ENCODE measurements at regions not wholly inside any gene's neighbourhood (a gene's known extent, or its start where the extent isn't known, plus 50 kb on each side); places are given as distances from the start of the nearest gene placed in this dataset.
"Not testable (repeated sequence)": the region's sequence is repeated elsewhere in the genome, so short reads cannot be mapped to it uniquely, and the experiment has no call there.

DNA sequence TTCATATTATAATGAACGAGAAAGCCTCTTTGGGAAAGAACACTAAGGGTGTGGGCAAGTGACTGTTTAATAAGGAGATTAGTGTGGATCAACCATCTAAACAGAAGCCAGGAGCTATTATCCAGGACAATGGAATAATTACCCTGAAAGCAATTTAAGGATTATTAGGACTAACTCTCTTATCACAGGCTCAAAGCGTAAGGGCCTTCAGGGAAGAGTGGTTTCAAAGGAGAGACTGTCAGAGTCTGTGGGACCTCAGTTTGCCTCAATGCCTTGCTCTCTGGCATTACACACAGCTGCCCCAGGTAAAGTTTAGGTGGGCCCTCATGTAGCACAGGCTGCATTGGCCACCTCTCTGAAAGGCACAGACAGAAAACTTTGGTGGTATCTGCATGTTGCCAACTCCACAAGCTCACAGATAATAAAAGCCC, 717.2 kb upstream of the ADGRL3 start:
- Histone ChIP-seq H3K9me2 (replicated peaks; ENCODE audit: low read depth, low read length) (no peaks in the 10 kb centered on the region), H3K9ac (ENCODE audit: low read depth, low read length, poor library complexity, severe bottlenecking) (no peak overlapping the region), H4K20me1 (ENCODE audit: insufficient read depth, low read length, poor library complexity, severe bottlenecking) (no peaks in the 10 kb centered on the region), H2AFZ (ENCODE audit: low read length) (no peak overlapping the region), H3K27me3 (ENCODE audit: insufficient read depth, low read length, poor library complexity, severe bottlenecking) (no peaks in the 10 kb centered on the region), H3K4me2 (ENCODE audit: low read depth, low read length, poor library complexity, severe bottlenecking) (no peak overlapping the region), H3K4me3 (ENCODE audit: low read length, poor library complexity, severe bottlenecking) (no peak overlapping the region), H3K4me1 (ENCODE audit: insufficient read depth, low read length, poor library complexity, severe bottlenecking) (no peaks in the 10 kb centered on the region), H3F3A (ENCODE audit: low read depth) (no peaks in the 10 kb centered on the region), H3K36me3 (ENCODE audit: insufficient read depth, low read length) (no peaks in the 10 kb centered on the region), H3K79me2 (ENCODE audit: insufficient read depth, low read length) (no peaks in the 10 kb centered on the region), H3K9me3 (ENCODE audit: insufficient read depth, low read depth, low read length) (no peaks in the 10 kb centered on the region)
- TF ChIP-seq, protein P1, sequence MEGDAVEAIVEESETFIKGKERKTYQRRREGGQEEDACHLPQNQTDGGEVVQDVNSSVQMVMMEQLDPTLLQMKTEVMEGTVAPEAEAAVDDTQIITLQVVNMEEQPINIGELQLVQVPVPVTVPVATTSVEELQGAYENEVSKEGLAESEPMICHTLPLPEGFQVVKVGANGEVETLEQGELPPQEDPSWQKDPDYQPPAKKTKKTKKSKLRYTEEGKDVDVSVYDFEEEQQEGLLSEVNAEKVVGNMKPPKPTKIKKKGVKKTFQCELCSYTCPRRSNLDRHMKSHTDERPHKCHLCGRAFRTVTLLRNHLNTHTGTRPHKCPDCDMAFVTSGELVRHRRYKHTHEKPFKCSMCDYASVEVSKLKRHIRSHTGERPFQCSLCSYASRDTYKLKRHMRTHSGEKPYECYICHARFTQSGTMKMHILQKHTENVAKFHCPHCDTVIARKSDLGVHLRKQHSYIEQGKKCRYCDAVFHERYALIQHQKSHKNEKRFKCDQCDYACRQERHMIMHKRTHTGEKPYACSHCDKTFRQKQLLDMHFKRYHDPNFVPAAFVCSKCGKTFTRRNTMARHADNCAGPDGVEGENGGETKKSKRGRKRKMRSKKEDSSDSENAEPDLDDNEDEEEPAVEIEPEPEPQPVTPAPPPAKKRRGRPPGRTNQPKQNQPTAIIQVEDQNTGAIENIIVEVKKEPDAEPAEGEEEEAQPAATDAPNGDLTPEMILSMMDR (conservative IDR thresholded peaks at IDR 0.05; ENCODE audit: low read length) = no peak
- no peak for TF ChIP-seq EZH2phosphoT487 (IDR thresholded peaks at IDR 0.05; ENCODE audit: borderline replicate concordance)

DNA sequence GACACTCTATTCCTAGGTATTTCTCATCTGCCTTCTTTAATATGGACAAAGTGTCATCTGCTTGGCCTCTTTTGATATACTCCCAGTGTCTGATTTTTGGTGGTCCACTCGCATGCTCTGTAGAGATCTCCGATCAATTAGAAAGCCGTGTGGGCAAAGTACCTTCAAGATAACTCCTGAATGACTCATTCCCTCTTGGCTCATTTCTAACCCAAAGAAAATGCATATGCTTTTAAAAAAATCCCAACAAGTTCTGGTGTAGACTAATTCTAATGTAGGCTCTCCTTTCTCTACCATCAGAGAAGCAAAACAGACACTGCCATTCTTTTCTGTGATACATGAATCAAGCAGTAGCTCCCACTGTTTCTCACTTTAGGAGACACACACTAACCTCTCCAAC, 714.9 kb upstream of the ADGRL3 start:
- no peak for TF ChIP-seq EZH2phosphoT487 (IDR thresholded peaks at IDR 0.05; ENCODE audit: borderline replicate concordance)
- TF ChIP-seq, protein P1 (conservative IDR thresholded peaks at IDR 0.05; ENCODE audit: low read length) = no peak
- Histone ChIP-seq H3K36me3 (ENCODE audit: insufficient read depth, low read length) (no peaks in the 10 kb centered on the region), H3K79me2 (ENCODE audit: insufficient read depth, low read length) (no peaks in the 10 kb centered on the region), H3F3A (ENCODE audit: low read depth) (no peaks in the 10 kb centered on the region), H4K20me1 (ENCODE audit: insufficient read depth, low read length, poor library complexity, severe bottlenecking) (no peaks in the 10 kb centered on the region), H3K4me2 (ENCODE audit: low read depth, low read length, poor library complexity, severe bottlenecking) (no peak overlapping the region), H2AFZ (ENCODE audit: low read length) (no peak overlapping the region), H3K27me3 (ENCODE audit: insufficient read depth, low read length, poor library complexity, severe bottlenecking) (no peaks in the 10 kb centered on the region), H3K9ac (ENCODE audit: low read depth, low read length, poor library complexity, severe bottlenecking) (no peak overlapping the region), H3K4me1 (ENCODE audit: insufficient read depth, low read length, poor library complexity, severe bottlenecking) (no peaks in the 10 kb centered on the region), H3K4me3 (ENCODE audit: low read length, poor library complexity, severe bottlenecking) (no peak overlapping the region), H3K9me2 (replicated peaks; ENCODE audit: low read depth, low read length) (no peaks in the 10 kb centered on the region), H3K9me3 (ENCODE audit: insufficient read depth, low read depth, low read length) (no peaks in the 10 kb centered on the region)

GRCh38 chr4:60487118-60487761, 712.9 kb upstream of the ADGRL3 start:
- H3K4me2 ChIP-seq (ENCODE audit: low read depth, low read length, poor library complexity, severe bottlenecking); H3F3A ChIP-seq (ENCODE audit: low read depth); H3K36me3 ChIP-seq (ENCODE audit: insufficient read depth, low read length); H3K9me2 ChIP-seq (replicated peaks; ENCODE audit: low read depth, low read length); H3K4me1 ChIP-seq (ENCODE audit: insufficient read depth, low read length, poor library complexity, severe bottlenecking); H4K20me1 ChIP-seq (ENCODE audit: insufficient read depth, low read length, poor library complexity, severe bottlenecking); H3K4me3 ChIP-seq (ENCODE audit: low read length, poor library complexity, severe bottlenecking); H3K9ac ChIP-seq (ENCODE audit: low read depth, low read length, poor library complexity, severe bottlenecking); H3K27me3 ChIP-seq (ENCODE audit: insufficient read depth, low read length, poor library complexity, severe bottlenecking); H3K79me2 ChIP-seq (ENCODE audit: insufficient read depth, low read length); H2AFZ ChIP-seq (ENCODE audit: low read length); H3K9me3 ChIP-seq (ENCODE audit: insufficient read depth, low read depth, low read length): not testable (repeated sequence)

DNA sequence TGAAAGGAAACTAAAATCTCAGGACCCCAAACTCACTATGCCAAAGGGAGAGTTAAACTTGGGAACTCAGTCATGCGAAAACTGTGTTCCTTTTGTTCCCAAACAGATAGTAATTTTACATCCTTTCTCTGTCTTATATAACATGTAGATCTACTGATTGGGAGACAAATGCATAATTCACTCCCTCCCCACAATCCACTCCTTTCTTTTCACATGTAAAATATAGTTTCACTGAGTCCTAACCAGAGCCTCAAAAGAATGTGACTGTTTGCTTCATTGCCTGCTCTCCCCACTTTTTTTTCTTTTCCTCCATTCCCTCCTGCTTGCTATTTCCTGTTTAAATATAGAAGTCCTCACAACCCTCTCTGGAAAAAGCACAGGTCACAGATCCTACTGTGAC, 699.3 kb upstream of the ADGRL3 start:
- Histone ChIP-seq H4K20me1 (ENCODE audit: insufficient read depth, low read length, poor library complexity, severe bottlenecking) (no peaks in the 10 kb centered on the region), H3K4me1 (ENCODE audit: insufficient read depth, low read length, poor library complexity, severe bottlenecking) (no peaks in the 10 kb centered on the region), H3K4me2 (ENCODE audit: low read depth, low read length, poor library complexity, severe bottlenecking) (no peak overlapping the region), H3K4me3 (ENCODE audit: low read length, poor library complexity, severe bottlenecking) (no peak overlapping the region), H3K79me2 (ENCODE audit: insufficient read depth, low read length) (no peaks in the 10 kb centered on the region), H2AFZ (ENCODE audit: low read length) (no peak overlapping the region), H3F3A (ENCODE audit: low read depth) (no peaks in the 10 kb centered on the region), H3K36me3 (ENCODE audit: insufficient read depth, low read length) (no peaks in the 10 kb centered on the region), H3K9me2 (replicated peaks; ENCODE audit: low read depth, low read length) (no peaks in the 10 kb centered on the region), H3K9ac (ENCODE audit: low read depth, low read length, poor library complexity, severe bottlenecking) (no peak overlapping the region), H3K27me3 (ENCODE audit: insufficient read depth, low read length, poor library complexity, severe bottlenecking) (no peaks in the 10 kb centered on the region), H3K9me3 (ENCODE audit: insufficient read depth, low read depth, low read length) (no peaks in the 10 kb centered on the region)
- no peak for TF ChIP-seq EZH2phosphoT487 (IDR thresholded peaks at IDR 0.05; ENCODE audit: borderline replicate concordance)
- TF ChIP-seq, protein P1 (conservative IDR thresholded peaks at IDR 0.05; ENCODE audit: low read length) = no peak
